Thyroid gland (tissue), 4 donors: ENCODE measurements at regions not wholly inside any gene's neighbourhood (a gene's known extent, or its start where the extent isn't known, plus 50 kb on each side); places are given as distances from the start of the nearest gene placed in this dataset.

Source experiments
- CTCF ChIP-seq, 6 experiments: fragments of 200-600 bp in 3 of 6; fragments of 450-650 bp in 3 of 6; sonication (generic) in 3 of 6; IDR thresholded peaks; one replicate each; pipeline ENCODE4 v1.5.1; 2016 to 2019; ENCODE audit warnings: antibody characterized with exemption in 6 of 6, mild to moderate bottlenecking in 2 of 6, inconsistent platforms in 1 of 6, moderate library complexity in 1 of 6
- POLR2A ChIP-seq, 2 donors: fragments of 450-650 bp; IDR thresholded peaks; one replicate each; pipeline ENCODE4 v1.6.1; 2017; ENCODE audit warnings: antibody characterized with exemption in 2 of 2, mild to moderate bottlenecking in 2 of 2, moderate library complexity in 1 of 2

GRCh38 chr15:36265422-36265821 lies 314.0 kb upstream of the CDIN1 start:
- TF ChIP-seq CTCF (IDR thresholded peaks at IDR 0.05) (no peak), POLR2A (IDR thresholded peaks at IDR 0.05) (no peak)
